IMR-90 (cell line): ENCODE measurements at regions not wholly inside any gene's neighbourhood (a gene's known extent, or its start where the extent isn't known, plus 50 kb on each side); places are given as distances from the start of the nearest gene placed in this dataset.

Experiments
- ATAC-seq: fragments of 200-7000 bp; cut with Tn5 transposase; 2 replicates; pipeline ENCODE4 v1.9.1; 2020; ENCODE audit warnings: low read depth, mild to moderate bottlenecking, moderate library complexity
- BruUV-seq: library from RNA; stranded (reverse); fragments of 400-500 nt; replicated peaks from 2 replicates; lab custom pipeline; 2021; lab: Mats Ljungman, UMichigan
- CTCF ChIA-PET: fragments of 300-600 bp; formaldehyde crosslinking; extraction: SDS; loops from one replicate; lab custom pipeline; 2021; ENCODE audit warnings: antibody characterized with exemption; lab: Yijun Ruan, JAX
- POLR2A ChIA-PET: fragments of 300-600 bp; sonication (Branson Sonifier 250); formaldehyde crosslinking; loops from one replicate; lab custom pipeline; 2022; ENCODE audit warnings: antibody characterized with exemption; ENCODE audit not compliant: unreplicated experiment; lab: Charles Lee
- DNase-seq: peaks from one replicate; pipeline ENCODE4 v3.0.0; 2013
- H2AFZ ChIP-seq: replicated peaks from 2 replicates; pipeline ENCODE3; 2013; ENCODE audit warnings: low read length, mild to moderate bottlenecking; ENCODE audit not compliant: poor library complexity
- H2AK5ac ChIP-seq: 2 replicates; pipeline ENCODE4 v1.6.1; 2013; ENCODE audit warnings: low read depth, low read length, inconsistent platforms
- H2AK9ac ChIP-seq: replicated peaks from 2 replicates; pipeline ENCODE3; 2013; ENCODE audit warnings: mild to moderate bottlenecking, low read depth, low read length, moderate library complexity; ENCODE audit not compliant: poor library complexity
- H2BK120ac ChIP-seq: 2 replicates; pipeline ENCODE4 v1.6.1; 2013; ENCODE audit warnings: low read depth, low read length, inconsistent platforms
- H2BK15ac ChIP-seq: 3 replicates; pipeline ENCODE4 v1.6.1; 2013; ENCODE audit warnings: low read depth, low read length, inconsistent platforms
- H2BK20ac ChIP-seq: 2 replicates; pipeline ENCODE4 v1.6.1; 2013; ENCODE audit warnings: low read depth, mild to moderate bottlenecking, inconsistent platforms, low read length, moderate library complexity
- H2BK5ac ChIP-seq: 2 replicates; pipeline ENCODE4 v1.6.1; 2013; ENCODE audit warnings: mild to moderate bottlenecking, low read depth, low read length, inconsistent platforms; ENCODE audit not compliant: poor library complexity, severe bottlenecking
- H3K14ac ChIP-seq: replicated peaks from 2 replicates; pipeline ENCODE4 v1.6.1; 2013; ENCODE audit warnings: low read depth, low read length, inconsistent platforms
- H3K18ac ChIP-seq: 2 replicates; pipeline ENCODE4 v1.6.1; 2013; ENCODE audit warnings: low read depth, low read length, control low read depth
- H3K23ac ChIP-seq: 2 replicates; pipeline ENCODE4 v1.6.1; 2013; ENCODE audit warnings: low read depth, low read length, inconsistent platforms
- H3K27ac ChIP-seq: 2 replicates; pipeline ENCODE4 v1.5.1; 2013; ENCODE audit warnings: mild to moderate bottlenecking, control low read depth, low read length; ENCODE audit not compliant: insufficient read depth
- H3K27me3 ChIP-seq: 2 replicates; pipeline ENCODE4 v1.6.1; 2013; ENCODE audit warnings: low read length; ENCODE audit not compliant: control insufficient read depth, insufficient read depth
- H3K36me3 ChIP-seq: 2 replicates; pipeline ENCODE4 v1.6.1; 2013; ENCODE audit warnings: low read length, mixed read lengths; ENCODE audit not compliant: control insufficient read depth, insufficient read depth
- H3K4ac ChIP-seq: 2 replicates; pipeline ENCODE4 v1.6.1; 2013; ENCODE audit warnings: low read depth, low read length, inconsistent platforms
- H3K4me1 ChIP-seq: 2 replicates; pipeline ENCODE4 v1.6.1; 2013; ENCODE audit warnings: low read length, mixed read lengths; ENCODE audit not compliant: control insufficient read depth, insufficient read depth
- H3K4me2 ChIP-seq: 2 replicates; pipeline ENCODE4 v1.6.1; 2013; ENCODE audit warnings: low read depth, mild to moderate bottlenecking, control low read depth, low read length, moderate library complexity
- H3K4me3 ChIP-seq: 2 replicates; pipeline ENCODE4 v1.5.1; 2013; ENCODE audit warnings: low read depth, mild to moderate bottlenecking, control low read depth, low read length, moderate library complexity; ENCODE audit not compliant: insufficient read depth
- H3K56ac ChIP-seq: 2 replicates; pipeline ENCODE4 v1.6.1; 2013; ENCODE audit warnings: low read length, inconsistent platforms; ENCODE audit not compliant: insufficient read depth; ENCODE audit errors: extremely low read depth
- H3K79me1 ChIP-seq, 2 experiments: 2 replicates each; pipeline ENCODE4 v1.6.1; 2013; ENCODE audit warnings: low read length in 2 of 2, inconsistent platforms in 1 of 2, low read depth in 1 of 2
- H3K9ac ChIP-seq: 2 replicates; pipeline ENCODE4 v1.6.1; 2013; ENCODE audit warnings: low read depth, low read length, control low read depth
- H3K9me1 ChIP-seq: 2 replicates; pipeline ENCODE4 v1.6.1; 2013; ENCODE audit warnings: low read length, inconsistent platforms; ENCODE audit not compliant: insufficient read depth
- H3K9me3 ChIP-seq: 2 replicates; pipeline ENCODE4 v1.6.1; 2013; ENCODE audit warnings: low read length; ENCODE audit not compliant: control insufficient read depth, insufficient read depth
- H4K20me1 ChIP-seq: 2 replicates; pipeline ENCODE4 v1.6.1; 2013; ENCODE audit warnings: low read length, inconsistent platforms; ENCODE audit not compliant: insufficient read depth
- H4K5ac ChIP-seq: 2 replicates; pipeline ENCODE4 v1.6.1; 2013; ENCODE audit warnings: mild to moderate bottlenecking, low read depth, low read length, control low read depth
- H4K8ac ChIP-seq, 2 experiments: 2 replicates each; pipeline ENCODE4 v1.6.1; 2013; ENCODE audit warnings: low read depth in 2 of 2, low read length in 2 of 2, control low read depth in 1 of 2, inconsistent platforms in 1 of 2
- H4K91ac ChIP-seq: 2 replicates; pipeline ENCODE4 v1.6.1; 2013; ENCODE audit warnings: low read depth, low read length, inconsistent platforms; ENCODE audit not compliant: insufficient read depth
- BHLHE40 ChIP-seq: fragments of 150-350 bp; IDR thresholded peaks from 2 replicates; pipeline ENCODE4 v1.6.1; 2016; ENCODE audit warnings: mild to moderate bottlenecking, low read depth, low read length
- CEBPB ChIP-seq: IDR thresholded peaks from 2 replicates; pipeline ENCODE4 v1.6.1; 2012; ENCODE audit warnings: low read depth, low read length, improper control_type of control experiment
- CHD1 ChIP-seq: IDR thresholded peaks from 2 replicates; pipeline ENCODE4 v1.6.1; 2012; ENCODE audit warnings: low read depth, low read length, improper control_type of control experiment
- CTCF ChIP-seq: conservative IDR thresholded peaks from 2 replicates; pipeline ENCODE4 v1.5.1; 2012; ENCODE audit warnings: mild to moderate bottlenecking, low read depth, low read length, improper control_type of control experiment
- ELK1 ChIP-seq: fragments of 150-350 bp; IDR thresholded peaks from 2 replicates; pipeline ENCODE4 v1.6.1; 2016; ENCODE audit warnings: low read depth, mild to moderate bottlenecking, low read length, moderate library complexity, borderline replicate concordance
- FOS ChIP-seq: fragments of 150-350 bp; IDR thresholded peaks from 2 replicates; pipeline ENCODE4 v1.6.1; 2016; ENCODE audit warnings: low read depth, low read length
- MAFK ChIP-seq: IDR thresholded peaks from 2 replicates; pipeline ENCODE4 v1.6.1; 2012; ENCODE audit warnings: low read depth, low read length, improper control_type of control experiment
- MAZ ChIP-seq: IDR thresholded peaks from 2 replicates; pipeline ENCODE4 v1.6.1; 2012; ENCODE audit warnings: low read depth, mild to moderate bottlenecking, low read length, improper control_type of control experiment, moderate library complexity, borderline replicate concordance
- MXI1 ChIP-seq: IDR thresholded peaks from 2 replicates; pipeline ENCODE4 v1.6.1; 2012; ENCODE audit warnings: low read depth, mild to moderate bottlenecking, low read length, moderate library complexity, borderline replicate concordance
- NFE2L2 ChIP-seq: fragments of 150-350 bp; IDR thresholded peaks from 2 replicates; pipeline ENCODE4 v1.6.1; 2016; ENCODE audit warnings: low read depth, mild to moderate bottlenecking, low read length
- POLR2A ChIP-seq: IDR thresholded peaks from 2 replicates; pipeline ENCODE4 v1.6.1; 2012; ENCODE audit warnings: mild to moderate bottlenecking, low read depth, low read length
- RAD21 ChIP-seq: IDR thresholded peaks from 2 replicates; pipeline ENCODE4 v1.6.1; 2012; ENCODE audit warnings: low read length, improper control_type of control experiment
- RCOR1 ChIP-seq: IDR thresholded peaks from 2 replicates; pipeline ENCODE4 v1.6.1; 2012; ENCODE audit warnings: mild to moderate bottlenecking, low read length, improper control_type of control experiment; ENCODE audit not compliant: insufficient replicate concordance
- RFX5 ChIP-seq: IDR thresholded peaks from 2 replicates; pipeline ENCODE4 v1.8.0; 2012; ENCODE audit warnings: low read depth, mild to moderate bottlenecking, low read length, moderate library complexity
- SMC3 ChIP-seq: fragments of 150-350 bp; IDR thresholded peaks from 2 replicates; pipeline ENCODE4 v1.6.1; 2016; ENCODE audit warnings: low read depth, mild to moderate bottlenecking, antibody characterized with exemption, low read length, moderate library complexity
- USF2 ChIP-seq: fragments of 150-350 bp; IDR thresholded peaks from 2 replicates; pipeline ENCODE4 v1.6.1; 2017; ENCODE audit warnings: mild to moderate bottlenecking, antibody characterized with exemption, low read length, low read depth
- WGBS, 2 experiments: methylation state at CpG; one replicate each; pipeline versions ENCODE4 v1.1.5 to v1.1.7; 2013; ENCODE audit warnings: missing lambda C conversion rate in 2 of 2; ENCODE audit not compliant: insufficient read length in 1 of 2; ENCODE audit errors: extremely low coverage in 2 of 2; 5-methylcytosine and 5-hydroxymethylcytosine counted together
- dilution Hi-C: fragments of 300-500 bp; cut with HindIII; formaldehyde crosslinking; loops from one replicate; pipeline ENCODE4 v1.14.3; 2018; ENCODE audit warnings: low sequenced_read_pairs; ENCODE audit not compliant: unreplicated experiment
- in situ Hi-C: fragments of 300-500 bp; cut with MboI; formaldehyde crosslinking; loops from 3 replicates; pipeline ENCODE4 v1.14.3; 2019; ENCODE audit warnings: low sequenced_read_pairs, inconsistent platforms, mixed read lengths
- intact Hi-C: fragments of 100-400 bp; cut with micrococcal nuclease; formaldehyde crosslinking; loops from 2 replicates; pipeline ENCODE4 v1.10.0; 2022

GRCh38 chrX:138849521-138849920 is 138.0 kb upstream of the FGF13 start:
- H3K36me3 ChIP-seq: no peaks in the 10 kb centered on the region
- no peak for TF ChIP-seq BHLHE40
- no peak for TF ChIP-seq RAD21
- no peak for TF ChIP-seq ELK1
- no peak for TF ChIP-seq MXI1
- no peak for TF ChIP-seq CEBPB
- TF ChIP-seq USF2: no peak
- no peak for TF ChIP-seq RCOR1
- no peak for TF ChIP-seq MAZ
- no peak for TF ChIP-seq CTCF
- no peak for TF ChIP-seq NFE2L2
- no peak for TF ChIP-seq POLR2A
- no peak for TF ChIP-seq SMC3
- TF ChIP-seq FOS: no peak
- no peak for TF ChIP-seq RFX5
- TF ChIP-seq CHD1: no peak
- no peak for TF ChIP-seq MAFK
- no peak overlapping the region for H3K4ac ChIP-seq
- H3K79me1 ChIP-seq: no peaks in the 10 kb centered on the region
- H3K9ac ChIP-seq: no peak overlapping the region
- no peak overlapping the region for H2BK15ac ChIP-seq
- H3K4me2 ChIP-seq: no peak overlapping the region
- no peak overlapping the region for H4K91ac ChIP-seq
- ChIA-PET CTCF (no interaction called here), POLR2A (no interaction called here)
- dilution Hi-C loops (no loop called here), intact Hi-C loops (no loop called here), in situ Hi-C loops (no loop called here)
- no peak overlapping the region for H3K18ac ChIP-seq
- no CpG with 5 or more reads among the region's 2 CpGs for WGBS, 2 experiments
- H3K23ac ChIP-seq: no peak overlapping the region
- no peak overlapping the region for H2BK20ac ChIP-seq
- no peak overlapping the region for H4K8ac ChIP-seq
- no peaks in the 10 kb centered on the region for H3K9me1 ChIP-seq
- H2BK120ac ChIP-seq: no peak overlapping the region
- DNase-seq: no peak
- no peak overlapping the region for H2AK5ac ChIP-seq
- no peak overlapping the region for H2AFZ ChIP-seq
- no peaks in the 10 kb centered on the region for H3K9me3 ChIP-seq
- H3K14ac ChIP-seq: no peak overlapping the region
- no peaks in the 10 kb centered on the region for H3K27me3 ChIP-seq
- no peak overlapping the region for H3K27ac ChIP-seq
- no peak overlapping the region for H3K4me3 ChIP-seq
- no peak overlapping the region for H2BK5ac ChIP-seq
- H4K20me1 ChIP-seq: no peaks in the 10 kb centered on the region
- no peak overlapping the region for H4K5ac ChIP-seq
- no peaks in the 10 kb centered on the region for H3K4me1 ChIP-seq
- no peak overlapping the region for H2AK9ac ChIP-seq
- no TSS peak for BruUV-seq
- ATAC-seq: no peak
- H3K56ac ChIP-seq: no peak overlapping the region
